GM13977 (cell line): ENCODE measurements at regions not wholly inside any gene's neighbourhood (a gene's known extent, or its start where the extent isn't known, plus 50 kb on each side); places are given as distances from the start of the nearest gene placed in this dataset.

Source experiments
- DNase-seq: peaks from one replicate; pipeline ENCODE4 v3.0.0; 2012; ENCODE audit warnings: low spot score
- CTCF ChIP-seq: IDR thresholded peaks from 2 replicates; pipeline ENCODE4 v1.5.1; 2012; ENCODE audit warnings: mild to moderate bottlenecking, control low read depth; ENCODE audit not compliant: insufficient read depth; ENCODE audit errors: extremely low read depth, missing control alignments
- in situ Hi-C: fragments of 300-500 bp; cut with MboI; formaldehyde crosslinking; loops from one replicate; pipeline ENCODE4 v1.12.0; 2022; ENCODE audit warnings: low sequenced_read_pairs, low pct_unique_long_range_greater_than_20kb, mixed read lengths, inconsistent platforms; ENCODE audit not compliant: unreplicated experiment

- in situ Hi-C loops = no loop called here
- TF ChIP-seq CTCF = no peak
- no peak for DNase-seq
These were observed 188.0 kb upstream of the TGFBR2 start for GRCh38 chr3:30418443-30418842.

GRCh38 chr3:30421266-30421665, 185.1 kb upstream of the TGFBR2 start:
- no peak for TF ChIP-seq CTCF
- no peak for DNase-seq
- in situ Hi-C loops = no loop called here

- peak; percentile 1 for DNase-seq
- in situ Hi-C loops = no loop called here
- TF ChIP-seq CTCF = no peak
These were observed 180.0 kb upstream of the TGFBR2 start for GRCh38 chr3:30426293-30426993.

GRCh38 chr3:30428251-30428650, 178.2 kb upstream of the TGFBR2 start:
- TF ChIP-seq CTCF = no peak
- in situ Hi-C loops = no loop called here
- DNase-seq = no peak

GRCh38 chr3:30435861-30436331, 170.5 kb upstream of the TGFBR2 start:
- TF ChIP-seq CTCF = no peak
- in situ Hi-C loops = no loop called here
- no peak for DNase-seq

- TF ChIP-seq CTCF = no peak
- no peak for DNase-seq
These were observed 169.2 kb upstream of the TGFBR2 start for GRCh38 chr3:30437171-30437601.

More at GRCh38 chr3:30437171-30437601, 169.2 kb upstream of the TGFBR2 start:
- in situ Hi-C loops = no loop called here
